Adrenal gland (tissue), 5 donors: ENCODE measurements at regions not wholly inside any gene's neighbourhood (a gene's known extent, or its start where the extent isn't known, plus 50 kb on each side); places are given as distances from the start of the nearest gene placed in this dataset.

Experiments used
- CTCF ChIP-seq, 6 experiments: fragments of 450-650 bp in 4 of 6; fragments of 200-600 bp in 2 of 6; sonication (generic) in 1 of 6; IDR thresholded peaks; 1 replicate in 5 of 6; 2 replicates in 1 of 6; pipeline versions ENCODE4 v1.5.1 to v1.8.0; 2016 to 2021; ENCODE audit warnings: antibody characterized with exemption in 6 of 6, mild to moderate bottlenecking in 2 of 6, moderate library complexity in 1 of 6
- POLR2A ChIP-seq, 2 donors: fragments of 450-650 bp; IDR thresholded peaks; one replicate each; pipeline ENCODE4 v1.6.1; 2017; ENCODE audit warnings: antibody characterized with exemption in 2 of 2, mild to moderate bottlenecking in 2 of 2, moderate library complexity in 1 of 2
- donor health status: DM: no; HTN: no; CAD: no.

GRCh38 chr6:51342393-51342792 is 523.7 kb downstream of the TFAP2B start:
- no peak for TF ChIP-seq CTCF (IDR thresholded peaks at IDR 0.05)
- TF ChIP-seq POLR2A (IDR thresholded peaks at IDR 0.05), result no peak
